ENCODE measurements at regions not wholly inside any gene's neighbourhood (a gene's known extent, or its start where the extent isn't known, plus 50 kb on each side); places are given as distances from the start of the nearest gene placed in this dataset.

- Histone ChIP-seq H3K4me1 (ENCODE audit: control insufficient read depth in 2 of 3, insufficient read depth in 2 of 3, low read depth in 1 of 3, low read length in 3 of 3) (peaks cover 0 to 4% (median 0%) of the 10 kb centered on the region in 3 donors), H3K27me3 (ENCODE audit: control insufficient read depth, insufficient read depth, low read length) (no peaks in the 10 kb centered on the region), H3K9me3 (ENCODE audit: control insufficient read depth in 2 of 3, insufficient read depth in 1 of 3, low read length in 3 of 3) (no peaks in the 10 kb centered on the region), H3K36me3 (ENCODE audit: control insufficient read depth in 2 of 3, insufficient read depth in 3 of 3, low read length in 3 of 3) (no peaks in the 10 kb centered on the region), H3K4me3 (ENCODE audit: low read length in 3 of 3) (peak overlapping the region in 1 of 3 donors; percentile 5), H3K27ac (ENCODE audit: low read depth in 2 of 2, low read length in 2 of 2) (peak overlapping the region; percentile 9 to 52), H3K9ac (ENCODE audit: low read length in 3 of 3) (no peak overlapping the region)
- intact Hi-C loops (cut with DNase I): no loop called here
- FAIRE-seq (no peak), DNase-seq (peak in 2 of 5 donors; percentile 14 to 17)
- TF ChIP-seq CTCF (IDR thresholded peaks at IDR 0.05; ENCODE audit: borderline replicate concordance, extremely low read depth, insufficient read depth): no peak
Observed at GRCh38 chr5:103444333-103445038, 118.1 kb downstream of the NUDT12 start.

- no peak overlapping the region for H3K4me3 ChIP-seq (ENCODE audit: low read length in 3 of 3)
- H3K9me3 ChIP-seq (ENCODE audit: control insufficient read depth in 2 of 3, insufficient read depth in 1 of 3, low read length in 3 of 3): no peaks in the 10 kb centered on the region
- no peak overlapping the region for H3K9ac ChIP-seq (ENCODE audit: low read length in 3 of 3)
- peaks cover 0 to 4% (median 0%) of the 10 kb centered on the region in 3 donors for H3K4me1 ChIP-seq (ENCODE audit: control insufficient read depth in 2 of 3, insufficient read depth in 2 of 3, low read depth in 1 of 3, low read length in 3 of 3)
- H3K27ac ChIP-seq (ENCODE audit: low read depth in 2 of 2, low read length in 2 of 2): no peak overlapping the region
- intact Hi-C loops (cut with DNase I): no loop called here
- H3K27me3 ChIP-seq (ENCODE audit: control insufficient read depth, insufficient read depth, low read length): no peaks in the 10 kb centered on the region
- FAIRE-seq (no peak), DNase-seq (no peak)
- TF ChIP-seq CTCF (IDR thresholded peaks at IDR 0.05; ENCODE audit: borderline replicate concordance, extremely low read depth, insufficient read depth): no peak
- H3K36me3 ChIP-seq (ENCODE audit: control insufficient read depth in 2 of 3, insufficient read depth in 3 of 3, low read length in 3 of 3): no peaks in the 10 kb centered on the region
Observed at GRCh38 chr5:103442750-103443149, 119.8 kb downstream of the NUDT12 start.

- no peak for TF ChIP-seq CTCF (IDR thresholded peaks at IDR 0.05; ENCODE audit: borderline replicate concordance, extremely low read depth, insufficient read depth)
- Histone ChIP-seq H3K27me3 (ENCODE audit: control insufficient read depth, insufficient read depth, low read length) (no peaks in the 10 kb centered on the region), H3K9ac (ENCODE audit: low read length in 3 of 3) (no peak overlapping the region), H3K4me3 (ENCODE audit: low read length in 3 of 3) (no peak overlapping the region), H3K27ac (ENCODE audit: low read depth in 2 of 2, low read length in 2 of 2) (no peak overlapping the region), H3K4me1 (ENCODE audit: control insufficient read depth in 2 of 3, insufficient read depth in 2 of 3, low read depth in 1 of 3, low read length in 3 of 3) (peaks cover 0 to 4% (median 0%) of the 10 kb centered on the region in 3 donors), H3K9me3 (ENCODE audit: control insufficient read depth in 2 of 3, insufficient read depth in 1 of 3, low read length in 3 of 3) (no peaks in the 10 kb centered on the region), H3K36me3 (ENCODE audit: control insufficient read depth in 2 of 3, insufficient read depth in 3 of 3, low read length in 3 of 3) (no peaks in the 10 kb centered on the region)
- DNase-seq (no peak), FAIRE-seq (no peak)
- intact Hi-C loops (cut with DNase I): no loop called here
Observed at GRCh38 chr5:103441523-103441922, 121.1 kb downstream of the NUDT12 start.
